Activated CD8-positive, alpha-beta memory T cell treated with anti-CD3 and anti-CD28 coated beads, Interleukin-2, amount 50 U/mL, for 48 hours (primary cell): ENCODE measurements at regions not wholly inside any gene's neighbourhood (a gene's known extent, or its start where the extent isn't known, plus 50 kb on each side); places are given as distances from the start of the nearest gene placed in this dataset.

Experiments
- DNase-seq: peaks from one replicate; pipeline ENCODE4 v3.0.0-alpha.2; 2020

- DNase-seq = no peak
Observed at GRCh38 chr12:75587340-75588106, 76.1 kb upstream of the KRR1 start.

GRCh38 chr12:75585330-75585729 is 73.9 kb upstream of the KRR1 start:
- DNase-seq = no peak

GRCh38 chr12:75583355-75583754 is 71.9 kb upstream of the KRR1 start:
- DNase-seq = no peak

- DNase-seq = no peak
Observed at GRCh38 chr12:75581515-75581914, 70.1 kb upstream of the KRR1 start.

- DNase-seq = no peak
Observed at GRCh38 chr12:75579552-75579951, 68.1 kb upstream of the KRR1 start.

- DNase-seq = no peak
Observed at GRCh38 chr12:75578546-75578945, 67.1 kb upstream of the KRR1 start.

GRCh38 chr12:75577812-75578211 is 66.4 kb upstream of the KRR1 start:
- DNase-seq = no peak

- no peak for DNase-seq
Observed at GRCh38 chr12:75571656-75572205, 60.3 kb upstream of the KRR1 start.

- DNase-seq = no peak
Observed at GRCh38 chr12:75571204-75571603, 59.8 kb upstream of the KRR1 start.

GRCh38 chr12:75568801-75569200 is 57.4 kb upstream of the KRR1 start:
- DNase-seq = no peak

- no peak for DNase-seq
Observed at GRCh38 chr12:75568393-75568792, 57.0 kb upstream of the KRR1 start.

GRCh38 chr12:75565795-75566194 is 54.4 kb upstream of the KRR1 start:
- DNase-seq = no peak

GRCh38 chr12:75564852-75565251 is 53.4 kb upstream of the KRR1 start:
- DNase-seq = no peak

- DNase-seq = no peak
Observed at GRCh38 chr12:75564398-75564797, 53.0 kb upstream of the KRR1 start.

- DNase-seq = no peak
Observed at GRCh38 chr12:75563351-75563750, 51.9 kb upstream of the KRR1 start.

- DNase-seq = no peak
Observed at GRCh38 chr12:75561921-75562320, 50.5 kb upstream of the KRR1 start.
